ENCODE measurements at regions not wholly inside any gene's neighbourhood (a gene's known extent, or its start where the extent isn't known, plus 50 kb on each side); places are given as distances from the start of the nearest gene placed in this dataset.

DNA sequence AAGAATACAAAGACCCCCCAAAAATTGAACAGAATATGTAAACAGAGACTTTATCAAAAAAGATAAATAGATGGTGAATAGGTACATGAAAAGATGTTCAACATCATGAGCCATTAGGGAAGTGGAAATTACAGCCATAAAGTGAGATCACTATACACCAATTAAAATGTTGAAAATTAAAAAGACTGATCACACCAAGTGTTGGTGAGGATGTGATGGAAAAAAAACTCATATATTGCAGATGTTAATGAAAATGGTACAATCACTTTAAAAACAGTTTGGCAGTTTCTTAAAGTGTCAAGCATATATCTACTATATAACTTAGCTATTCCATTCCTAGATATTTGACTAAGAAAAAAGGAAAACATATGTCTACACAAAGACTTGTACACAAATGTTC lies 280.5 kb downstream of the DHX35 start:
- TF ChIP-seq, protein P1, sequence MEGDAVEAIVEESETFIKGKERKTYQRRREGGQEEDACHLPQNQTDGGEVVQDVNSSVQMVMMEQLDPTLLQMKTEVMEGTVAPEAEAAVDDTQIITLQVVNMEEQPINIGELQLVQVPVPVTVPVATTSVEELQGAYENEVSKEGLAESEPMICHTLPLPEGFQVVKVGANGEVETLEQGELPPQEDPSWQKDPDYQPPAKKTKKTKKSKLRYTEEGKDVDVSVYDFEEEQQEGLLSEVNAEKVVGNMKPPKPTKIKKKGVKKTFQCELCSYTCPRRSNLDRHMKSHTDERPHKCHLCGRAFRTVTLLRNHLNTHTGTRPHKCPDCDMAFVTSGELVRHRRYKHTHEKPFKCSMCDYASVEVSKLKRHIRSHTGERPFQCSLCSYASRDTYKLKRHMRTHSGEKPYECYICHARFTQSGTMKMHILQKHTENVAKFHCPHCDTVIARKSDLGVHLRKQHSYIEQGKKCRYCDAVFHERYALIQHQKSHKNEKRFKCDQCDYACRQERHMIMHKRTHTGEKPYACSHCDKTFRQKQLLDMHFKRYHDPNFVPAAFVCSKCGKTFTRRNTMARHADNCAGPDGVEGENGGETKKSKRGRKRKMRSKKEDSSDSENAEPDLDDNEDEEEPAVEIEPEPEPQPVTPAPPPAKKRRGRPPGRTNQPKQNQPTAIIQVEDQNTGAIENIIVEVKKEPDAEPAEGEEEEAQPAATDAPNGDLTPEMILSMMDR (conservative IDR thresholded peaks at IDR 0.05; ENCODE audit: low read depth, low read length) = no peak
- TF ChIP-seq EZH2phosphoT487 (IDR thresholded peaks at IDR 0.05; ENCODE audit: borderline replicate concordance, low read length) (no peak), EZH2 (IDR thresholded peaks at IDR 0.05; ENCODE audit: low read length, unreplicated experiment) (no peak)
